NCI-H526 treated with DMSO at 0.1 percent for 48 hours (cell line): ENCODE measurements at regions not wholly inside any gene's neighbourhood (a gene's known extent, or its start where the extent isn't known, plus 50 kb on each side); places are given as distances from the start of the nearest gene placed in this dataset.
A peak's percentile ranks its signal among the peaks of the same experiment; 100 is the strongest.
"Not testable (repeated sequence)": the region's sequence is repeated elsewhere in the genome, so short reads cannot be mapped to it uniquely, and the experiment has no call there.

ENCODE experiments used
- DNase-seq: peaks from one replicate; lab custom pipeline; 2025; lab: John Stamatoyannopoulos, UW

DNA sequence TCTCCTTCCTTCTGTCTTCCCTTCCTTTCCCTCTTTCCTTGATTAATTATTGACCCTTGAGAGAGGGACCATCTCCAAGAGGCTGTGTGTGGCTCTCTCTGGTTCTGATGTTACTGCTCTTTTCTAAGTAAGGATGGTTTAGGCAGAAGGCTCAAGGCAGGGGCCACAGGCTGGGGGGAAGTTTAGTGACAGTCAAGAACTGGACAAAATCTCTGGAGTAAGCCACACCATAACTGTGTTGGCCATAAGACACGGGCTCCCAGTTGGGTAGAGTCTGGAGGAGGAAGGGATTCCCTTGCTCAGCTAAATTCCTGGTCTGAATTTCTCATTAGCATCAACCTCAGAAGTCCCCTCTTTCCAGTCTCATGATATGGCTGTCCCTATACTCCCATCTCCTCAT lies 74.7 kb downstream of the BUD13 start:
- DNase-seq = no peak

DNA sequence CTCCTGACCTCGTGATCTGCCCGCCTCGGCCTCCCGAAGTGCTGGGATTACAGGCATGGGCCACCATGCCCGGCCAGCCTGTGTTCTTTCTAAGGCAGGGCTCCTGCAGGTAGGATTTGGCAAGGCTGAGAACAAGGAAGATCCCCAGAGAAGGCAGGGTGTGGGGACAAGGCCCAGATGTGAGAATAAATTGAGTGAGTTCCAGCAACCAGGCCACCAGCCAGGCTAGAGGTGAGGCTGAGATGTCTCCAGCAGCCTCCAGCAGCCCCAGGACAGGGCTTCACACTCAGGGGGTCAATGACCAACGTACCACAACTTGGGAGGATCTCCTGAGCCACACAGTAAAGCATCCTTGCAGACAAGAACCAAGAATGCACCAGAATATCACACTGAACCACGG lies 75.1 kb downstream of the BUD13 start:
- no peak for DNase-seq

- no peak for DNase-seq
Observed at GRCh38 chr11:116697011-116697410, 75.8 kb downstream of the BUD13 start.

- DNase-seq = no peak
Observed at GRCh38 chr11:116696381-116696941, 76.3 kb downstream of the BUD13 start.

DNA sequence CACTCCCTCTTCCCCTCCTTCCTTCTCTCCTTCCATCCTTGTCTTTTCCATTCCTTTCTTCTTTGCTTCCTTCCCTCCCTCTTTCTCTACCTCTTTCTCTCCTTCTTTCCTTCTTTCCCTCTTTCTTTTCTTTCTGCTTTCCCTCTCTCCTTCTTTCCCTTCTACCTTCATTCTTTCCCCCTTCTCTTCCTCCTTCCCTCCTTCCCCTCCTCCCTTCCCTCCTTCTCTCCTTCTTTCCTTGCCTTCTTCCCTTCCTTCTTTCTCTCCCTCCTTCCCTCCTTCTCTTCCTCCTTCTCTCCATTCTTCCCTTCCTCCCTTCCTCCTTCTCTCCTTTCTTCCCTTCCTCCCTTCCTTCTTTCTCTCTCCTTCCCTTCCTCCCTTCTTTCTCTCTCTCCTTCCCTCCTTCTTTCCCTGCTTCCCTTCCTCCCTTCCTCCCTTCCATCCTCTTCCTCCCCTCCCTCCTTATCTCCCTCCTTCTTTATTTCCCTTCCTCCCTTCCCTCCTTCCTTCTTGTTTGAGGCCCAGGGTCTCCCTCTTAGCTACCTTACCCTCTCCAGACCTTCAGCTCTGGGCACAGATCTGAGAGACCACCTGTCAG lies 77.0 kb downstream of the BUD13 start:
- DNase-seq = no peak

DNA sequence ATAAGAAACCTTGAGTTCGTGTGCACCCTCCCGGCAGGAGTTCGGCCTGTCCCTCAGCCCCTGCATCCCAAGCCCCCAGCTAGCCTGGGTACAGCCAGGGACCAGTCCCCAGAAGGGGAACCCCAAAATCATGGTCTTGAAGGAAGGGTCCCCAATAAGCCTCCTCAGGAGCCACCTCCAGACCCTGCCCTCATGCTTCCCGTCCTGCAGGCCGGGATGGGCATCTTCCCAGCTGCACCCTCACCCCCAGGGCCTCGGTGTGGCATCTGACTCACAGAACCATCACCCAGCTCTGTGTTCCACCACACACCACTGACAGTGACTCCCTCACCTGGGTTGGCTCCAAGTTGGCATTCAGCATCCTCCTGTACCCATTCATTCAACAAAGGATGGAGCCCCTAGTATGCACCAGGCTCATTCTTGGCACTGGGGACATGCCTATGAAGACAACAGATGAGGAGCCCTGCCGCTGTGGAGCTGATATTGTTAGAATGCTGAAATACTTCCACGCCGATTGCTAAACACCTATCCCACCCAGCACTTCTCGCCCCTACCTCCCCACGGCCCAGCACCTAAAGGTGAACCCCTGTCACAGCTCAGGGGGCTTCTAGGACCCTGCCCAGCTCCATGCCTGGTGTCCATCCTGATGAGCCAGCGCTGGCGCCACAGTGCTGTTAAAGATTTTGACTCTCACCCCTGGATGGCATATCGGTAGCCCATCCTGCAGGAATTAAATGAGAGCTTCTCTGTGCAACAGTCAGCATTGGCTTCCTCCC lies 77.8 kb downstream of the BUD13 start:
- DNase-seq = no peak

DNA sequence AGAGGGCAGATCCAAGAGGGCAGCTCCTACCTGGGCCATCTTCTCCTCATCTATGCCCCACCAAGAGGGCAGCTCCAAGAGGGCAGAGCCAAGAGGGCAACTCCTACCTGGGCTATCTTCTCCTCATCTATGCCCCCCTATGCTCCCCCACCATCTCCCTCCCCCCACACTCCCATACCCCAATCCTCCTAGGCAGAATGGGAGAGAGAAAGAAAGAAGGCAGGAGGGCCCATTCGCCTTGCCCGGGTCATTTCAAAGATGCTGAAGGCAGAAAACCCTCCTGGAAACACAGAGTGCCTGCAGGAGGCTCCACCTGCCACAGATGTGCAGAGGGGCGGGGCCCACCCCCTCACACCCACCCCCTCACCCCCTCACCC lies 78.5 kb downstream of the BUD13 start:
- DNase-seq = no peak

GRCh38 chr11:116693593-116694348 lies 79.0 kb downstream of the BUD13 start:
- no peak for DNase-seq

DNA sequence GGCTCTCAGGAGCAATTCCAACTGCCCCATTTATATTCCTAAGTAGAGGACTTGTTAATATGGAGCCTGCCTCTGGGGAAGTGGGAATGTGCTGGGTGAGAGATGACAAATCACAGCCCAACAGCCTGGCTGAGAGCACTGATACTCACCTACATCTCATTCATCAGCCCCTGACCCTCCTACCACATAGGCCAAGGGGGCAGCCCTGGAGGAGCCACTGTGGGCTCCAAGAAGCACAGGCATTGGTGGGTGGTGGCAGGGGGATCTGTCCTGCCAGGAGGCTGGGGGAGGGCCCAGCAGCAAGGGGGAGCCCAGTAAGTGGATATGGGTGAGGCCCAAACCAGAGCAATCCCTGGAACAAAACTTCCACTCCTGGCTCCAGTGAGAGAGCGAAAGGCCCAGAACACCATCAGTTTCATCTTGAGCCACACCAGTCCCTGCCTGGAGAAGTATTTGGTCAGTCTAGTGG lies 79.7 kb downstream of the BUD13 start:
- DNase-seq = no peak

- no peak for DNase-seq
Observed at GRCh38 chr11:116692318-116693101, 80.3 kb downstream of the BUD13 start.

DNA sequence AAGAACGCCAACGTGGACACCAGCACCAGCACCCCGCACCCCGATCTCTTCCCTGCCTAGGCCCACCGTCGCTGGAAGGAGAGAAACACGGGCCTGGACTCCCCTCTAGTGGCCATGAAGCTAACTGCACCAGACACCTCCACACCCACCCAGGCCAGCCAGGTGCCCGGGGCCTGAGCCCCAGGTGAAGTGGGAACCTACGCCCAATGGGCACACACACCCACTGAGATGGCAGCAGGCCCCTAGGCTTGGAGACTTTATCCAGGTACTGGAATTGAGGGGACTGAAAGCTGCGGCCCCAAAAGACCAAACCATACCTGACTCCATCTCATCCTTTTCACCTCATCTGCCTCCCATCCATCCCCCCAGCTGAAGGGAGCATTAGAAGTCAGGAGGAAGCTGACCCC lies 81.0 kb downstream of the BUD13 start:
- DNase-seq = peak; percentile 61

- DNase-seq = no peak
Observed at GRCh38 chr11:116690611-116691010, 82.2 kb downstream of the BUD13 start.

- no peak for DNase-seq
Observed at GRCh38 chr11:116689413-116690127, 83.2 kb downstream of the BUD13 start.

DNA sequence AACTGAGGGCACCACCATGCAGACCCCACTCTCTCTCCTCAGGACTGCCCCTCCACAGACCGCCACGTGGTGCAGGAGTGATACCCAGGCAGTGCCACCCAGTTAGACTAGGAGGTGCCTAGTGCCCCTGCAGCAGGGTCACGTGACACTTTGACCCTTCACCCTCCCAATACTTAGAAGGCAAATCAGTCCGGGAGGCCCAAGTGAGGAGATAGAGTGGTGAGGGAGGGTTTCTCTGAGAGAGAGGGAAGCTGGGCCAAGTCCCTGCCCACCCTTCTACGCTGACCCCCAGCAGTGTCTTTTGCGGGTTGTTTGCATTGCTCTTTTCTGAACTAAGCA lies 84.6 kb downstream of the BUD13 start:
- no peak for DNase-seq

GRCh38 chr11:116687458-116688201 lies 85.2 kb downstream of the BUD13 start:
- DNase-seq = no peak

GRCh38 chr11:116686866-116687265 lies 85.9 kb downstream of the BUD13 start:
- DNase-seq = no peak

GRCh38 chr11:116683982-116684381 lies 88.8 kb downstream of the BUD13 start:
- DNase-seq = no peak

GRCh38 chr11:116680349-116681125 lies 92.2 kb downstream of the BUD13 start:
- DNase-seq = no peak

DNA sequence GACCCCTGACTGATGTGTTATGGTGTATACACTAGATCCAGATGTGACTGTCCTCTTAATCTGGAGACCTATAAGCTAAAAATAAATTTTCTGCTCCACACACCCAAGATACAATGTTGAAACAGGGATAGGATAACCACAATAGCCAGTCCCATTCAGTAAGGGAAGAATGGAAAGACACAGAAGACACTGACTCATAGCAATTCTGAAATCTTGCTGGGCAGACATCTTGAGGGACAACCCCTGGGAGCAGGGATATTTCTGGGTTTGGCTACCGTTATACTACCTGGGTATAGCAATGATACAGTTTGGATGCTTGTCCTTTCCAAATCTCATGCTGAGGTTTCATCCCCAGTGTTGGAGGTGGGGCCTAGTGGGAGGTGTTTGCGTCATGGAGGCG lies 93.9 kb downstream of the BUD13 start:
- DNase-seq = no peak

DNA sequence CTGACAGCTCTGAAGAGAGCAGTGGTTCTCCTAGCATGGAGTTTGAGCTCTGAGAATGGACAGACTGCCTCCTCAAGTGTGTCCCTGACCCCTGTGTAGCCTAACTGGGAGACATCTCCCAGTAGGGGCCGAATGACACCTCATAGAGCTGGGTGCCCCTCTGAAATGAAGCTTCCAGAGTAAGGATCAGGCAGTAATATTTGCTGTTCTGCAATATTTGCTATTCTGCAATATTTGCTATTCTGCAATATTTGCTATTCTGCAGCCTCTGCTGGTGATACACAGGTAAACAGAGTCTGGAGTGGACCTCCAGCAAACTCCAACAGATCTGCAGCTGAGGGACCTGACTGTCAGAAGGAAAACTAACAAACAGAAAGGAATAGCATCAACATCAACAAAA lies 105.5 kb downstream of the BUD13 start:
- not testable (repeated sequence) for DNase-seq
